ENCODE measurements at regions not wholly inside any gene's neighbourhood (a gene's known extent, or its start where the extent isn't known, plus 50 kb on each side); places are given as distances from the start of the nearest gene placed in this dataset.

GRCh38 chr10:3399756-3400155 lies 227.2 kb upstream of the PITRM1 start:
- no peaks in the 10 kb centered on the region for H3K36me3 Mint-ChIP-seq (ENCODE audit: low read depth)

GRCh38 chr10:3398825-3399646 lies 226.5 kb upstream of the PITRM1 start:
- H3K9me3 Mint-ChIP-seq, result peaks cover 7% of the 10 kb centered on the region
- no peaks in the 10 kb centered on the region for H3K36me3 Mint-ChIP-seq (ENCODE audit: low read depth)
- intact Hi-C loops (cut with micrococcal nuclease), result loop anchor here (10.0 kb wide), 1 partner anchor 1366 kb away; no protein-coding TSS in a partner anchor
- H3K4me1 Mint-ChIP-seq (ENCODE audit: low read depth), result peaks cover 19% of the 10 kb centered on the region
- H3K4me3 Mint-ChIP-seq, result no peak overlapping the region
- peaks cover 19% of the 10 kb centered on the region for H3K27me3 Mint-ChIP-seq
- H3K27ac Mint-ChIP-seq, result no peak overlapping the region

More at GRCh38 chr10:3399756-3400155, 227.2 kb upstream of the PITRM1 start:
- Mint-ChIP-seq H3K4me1 (ENCODE audit: low read depth) (peaks cover 12% of the 10 kb centered on the region), H3K27me3 (peaks cover 19% of the 10 kb centered on the region), H3K4me3 (no peak overlapping the region), H3K9me3 (peaks cover 1% of the 10 kb centered on the region), H3K27ac (no peak overlapping the region)
- intact Hi-C loops (cut with micrococcal nuclease), result loop anchor here (10.0 kb wide), 1 partner anchor 1365 kb away; no protein-coding TSS in a partner anchor

GRCh38 chr10:3397846-3398245 lies 225.3 kb upstream of the PITRM1 start:
- intact Hi-C loops (cut with micrococcal nuclease), result loop anchor here (10.0 kb wide), 1 partner anchor 1367 kb away; no protein-coding TSS in a partner anchor
- peaks cover 19% of the 10 kb centered on the region for H3K4me1 Mint-ChIP-seq (ENCODE audit: low read depth)
- no peak overlapping the region for H3K27ac Mint-ChIP-seq
- H3K36me3 Mint-ChIP-seq (ENCODE audit: low read depth), result no peaks in the 10 kb centered on the region
- peaks cover 7% of the 10 kb centered on the region for H3K9me3 Mint-ChIP-seq
- H3K4me3 Mint-ChIP-seq, result no peak overlapping the region
- H3K27me3 Mint-ChIP-seq, result peaks cover 19% of the 10 kb centered on the region

GRCh38 chr10:3397231-3397630 lies 224.6 kb upstream of the PITRM1 start:
- Mint-ChIP-seq H3K4me1 (ENCODE audit: low read depth) (peaks cover 19% of the 10 kb centered on the region), H3K36me3 (ENCODE audit: low read depth) (no peaks in the 10 kb centered on the region), H3K9me3 (peaks cover 7% of the 10 kb centered on the region), H3K27me3 (peaks cover 19% of the 10 kb centered on the region), H3K4me3 (no peak overlapping the region), H3K27ac (no peak overlapping the region)
- intact Hi-C loops (cut with micrococcal nuclease), result loop anchor here (10.0 kb wide), 1 partner anchor 1368 kb away; no protein-coding TSS in a partner anchor

GRCh38 chr10:3396116-3396515 lies 223.5 kb upstream of the PITRM1 start:
- H3K4me1 Mint-ChIP-seq (ENCODE audit: low read depth), result peaks cover 19% of the 10 kb centered on the region
- H3K4me3 Mint-ChIP-seq, result no peak overlapping the region
- no peak overlapping the region for H3K27ac Mint-ChIP-seq
- H3K27me3 Mint-ChIP-seq, result peaks cover 19% of the 10 kb centered on the region
- intact Hi-C loops (cut with micrococcal nuclease), result loop anchor here (10.0 kb wide), 1 partner anchor 1369 kb away; no protein-coding TSS in a partner anchor
- H3K9me3 Mint-ChIP-seq, result peaks cover 7% of the 10 kb centered on the region
- H3K36me3 Mint-ChIP-seq (ENCODE audit: low read depth), result no peaks in the 10 kb centered on the region

GRCh38 chr10:3395458-3395861 lies 222.9 kb upstream of the PITRM1 start:
- no peak overlapping the region for H3K4me3 Mint-ChIP-seq
- peaks cover 19% of the 10 kb centered on the region for H3K4me1 Mint-ChIP-seq (ENCODE audit: low read depth)
- H3K9me3 Mint-ChIP-seq, result peaks cover 7% of the 10 kb centered on the region
- intact Hi-C loops (cut with micrococcal nuclease), result loop anchor here (10.0 kb wide), 1 partner anchor 1369 kb away; no protein-coding TSS in a partner anchor
- no peak overlapping the region for H3K27ac Mint-ChIP-seq
- H3K27me3 Mint-ChIP-seq, result peaks cover 21% of the 10 kb centered on the region
- H3K36me3 Mint-ChIP-seq (ENCODE audit: low read depth), result no peaks in the 10 kb centered on the region

GRCh38 chr10:3395041-3395440 lies 222.5 kb upstream of the PITRM1 start:
- intact Hi-C loops (cut with micrococcal nuclease), result loop anchor here (10.0 kb wide), 1 partner anchor 1370 kb away; no protein-coding TSS in a partner anchor
- no peaks in the 10 kb centered on the region for H3K36me3 Mint-ChIP-seq (ENCODE audit: low read depth)
- H3K4me3 Mint-ChIP-seq, result no peak overlapping the region
- peak overlapping the region; percentile 4 for H3K27ac Mint-ChIP-seq
- H3K27me3 Mint-ChIP-seq, result peaks cover 21% of the 10 kb centered on the region
- peaks cover 19% of the 10 kb centered on the region for H3K4me1 Mint-ChIP-seq (ENCODE audit: low read depth)
- H3K9me3 Mint-ChIP-seq, result peaks cover 7% of the 10 kb centered on the region

- intact Hi-C loops (cut with micrococcal nuclease), result loop anchor here (10.0 kb wide), 1 partner anchor 1371 kb away; no protein-coding TSS in a partner anchor
- H3K27ac Mint-ChIP-seq, result peak overlapping the region; percentile 4
- H3K4me3 Mint-ChIP-seq, result no peak overlapping the region
- H3K36me3 Mint-ChIP-seq (ENCODE audit: low read depth), result no peaks in the 10 kb centered on the region
- H3K9me3 Mint-ChIP-seq, result peaks cover 7% of the 10 kb centered on the region
- H3K27me3 Mint-ChIP-seq, result peaks cover 22% of the 10 kb centered on the region
- peaks cover 19% of the 10 kb centered on the region for H3K4me1 Mint-ChIP-seq (ENCODE audit: low read depth)
These were observed 221.4 kb upstream of the PITRM1 start for GRCh38 chr10:3393958-3394357.

- Mint-ChIP-seq H3K27ac (no peak overlapping the region), H3K9me3 (peaks cover 7% of the 10 kb centered on the region), H3K4me3 (no peak overlapping the region), H3K27me3 (peaks cover 18% of the 10 kb centered on the region), H3K36me3 (ENCODE audit: low read depth) (no peaks in the 10 kb centered on the region), H3K4me1 (ENCODE audit: low read depth) (peaks cover 13% of the 10 kb centered on the region)
- intact Hi-C loops (cut with micrococcal nuclease), result loop anchor here (10.0 kb wide), 1 partner anchor 1373 kb away; no protein-coding TSS in a partner anchor
These were observed 219.1 kb upstream of the PITRM1 start for GRCh38 chr10:3391657-3392056.

GRCh38 chr10:3389130-3389529 lies 216.5 kb upstream of the PITRM1 start:
- no peaks in the 10 kb centered on the region for H3K36me3 Mint-ChIP-seq (ENCODE audit: low read depth)
- intact Hi-C loops (cut with micrococcal nuclease), result loop anchor here (10.0 kb wide), 1 partner anchor 124 kb away; no protein-coding TSS in a partner anchor

GRCh38 chr10:3385487-3385886 lies 212.9 kb upstream of the PITRM1 start:
- Mint-ChIP-seq H3K9me3 (peaks cover 36% of the 10 kb centered on the region), H3K4me1 (ENCODE audit: low read depth) (no peaks in the 10 kb centered on the region), H3K4me3 (no peak overlapping the region), H3K27ac (no peak overlapping the region), H3K27me3 (peaks cover 14% of the 10 kb centered on the region), H3K36me3 (ENCODE audit: low read depth) (no peaks in the 10 kb centered on the region)
- intact Hi-C loops (cut with micrococcal nuclease), result loop anchor here (10.0 kb wide), 1 partner anchor 121 kb away; no protein-coding TSS in a partner anchor

More at GRCh38 chr10:3389130-3389529, 216.5 kb upstream of the PITRM1 start:
- H3K4me3 Mint-ChIP-seq, result no peak overlapping the region
- peaks cover 11% of the 10 kb centered on the region for H3K27me3 Mint-ChIP-seq
- H3K9me3 Mint-ChIP-seq, result peaks cover 16% of the 10 kb centered on the region
- H3K27ac Mint-ChIP-seq, result no peak overlapping the region
- peaks cover under 1% of the 10 kb centered on the region for H3K4me1 Mint-ChIP-seq (ENCODE audit: low read depth)

- H3K27me3 Mint-ChIP-seq, result peaks cover 6% of the 10 kb centered on the region
- no peak overlapping the region for H3K4me3 Mint-ChIP-seq
- no peaks in the 10 kb centered on the region for H3K36me3 Mint-ChIP-seq (ENCODE audit: low read depth)
- no peaks in the 10 kb centered on the region for H3K4me1 Mint-ChIP-seq (ENCODE audit: low read depth)
- H3K27ac Mint-ChIP-seq, result no peak overlapping the region
- peaks cover 43% of the 10 kb centered on the region for H3K9me3 Mint-ChIP-seq
- intact Hi-C loops (cut with micrococcal nuclease), result loop anchor here (10.0 kb wide), 1 partner anchor 117 kb away; no protein-coding TSS in a partner anchor
These were observed 209.5 kb upstream of the PITRM1 start for GRCh38 chr10:3382092-3382491.

GRCh38 chr10:3380406-3381050 lies 207.9 kb upstream of the PITRM1 start:
- Mint-ChIP-seq H3K36me3 (ENCODE audit: low read depth) (no peaks in the 10 kb centered on the region), H3K27ac (no peak overlapping the region), H3K9me3 (peaks cover 40% of the 10 kb centered on the region), H3K4me1 (ENCODE audit: low read depth) (no peaks in the 10 kb centered on the region), H3K27me3 (peaks cover 8% of the 10 kb centered on the region), H3K4me3 (no peak overlapping the region)
- intact Hi-C loops (cut with micrococcal nuclease), result loop anchor here (10.0 kb wide), 1 partner anchor 116 kb away; no protein-coding TSS in a partner anchor
